ENCODE measurements at regions not wholly inside any gene's neighbourhood (a gene's known extent, or its start where the extent isn't known, plus 50 kb on each side); places are given as distances from the start of the nearest gene placed in this dataset.

GRCh38 chr1:4016351-4017130 lies 116.5 kb upstream of the C1orf174 start:
- DNase-seq (ENCODE audit: low read depth in 2 of 2): no peak

GRCh38 chr1:4017636-4018365 lies 117.7 kb upstream of the C1orf174 start:
- no peak for DNase-seq (ENCODE audit: low read depth in 2 of 2)

- no peak for DNase-seq (ENCODE audit: low read depth in 2 of 2)
These were observed 118.5 kb upstream of the C1orf174 start for GRCh38 chr1:4018466-4019146.

GRCh38 chr1:4019147-4019521 lies 119.1 kb upstream of the C1orf174 start:
- no peak for DNase-seq (ENCODE audit: low read depth in 2 of 2)

GRCh38 chr1:4019606-4020331 lies 119.7 kb upstream of the C1orf174 start:
- DNase-seq (ENCODE audit: low read depth in 2 of 2): no peak

GRCh38 chr1:4020449-4020848 lies 120.4 kb upstream of the C1orf174 start:
- no peak for DNase-seq (ENCODE audit: low read depth in 2 of 2)

- no peak for DNase-seq (ENCODE audit: low read depth in 2 of 2)
These were observed 121.3 kb upstream of the C1orf174 start for GRCh38 chr1:4021136-4021973.

- DNase-seq (ENCODE audit: low read depth in 2 of 2): no peak
These were observed 121.8 kb upstream of the C1orf174 start for GRCh38 chr1:4021974-4022268.

GRCh38 chr1:4022715-4023114 lies 122.6 kb upstream of the C1orf174 start:
- DNase-seq (ENCODE audit: low read depth in 2 of 2): no peak

- no peak for DNase-seq (ENCODE audit: low read depth in 2 of 2)
These were observed 123.6 kb upstream of the C1orf174 start for GRCh38 chr1:4023678-4024077.

GRCh38 chr1:4024811-4025210 lies 124.7 kb upstream of the C1orf174 start:
- DNase-seq (ENCODE audit: low read depth in 2 of 2): no peak

GRCh38 chr1:4025752-4026151 lies 125.7 kb upstream of the C1orf174 start:
- no peak for DNase-seq (ENCODE audit: low read depth in 2 of 2)

- DNase-seq (ENCODE audit: low read depth in 2 of 2): no peak
These were observed 126.9 kb upstream of the C1orf174 start for GRCh38 chr1:4027008-4027407.

GRCh38 chr1:4027492-4028138 lies 127.5 kb upstream of the C1orf174 start:
- no peak for DNase-seq (ENCODE audit: low read depth in 2 of 2)

GRCh38 chr1:4028139-4028501 lies 128.0 kb upstream of the C1orf174 start:
- DNase-seq (ENCODE audit: low read depth in 2 of 2): no peak

- DNase-seq (ENCODE audit: low read depth in 2 of 2): no peak
These were observed 129.3 kb upstream of the C1orf174 start for GRCh38 chr1:4029376-4029775.

GRCh38 chr1:4032571-4032970 lies 132.5 kb upstream of the C1orf174 start:
- no peak for DNase-seq (ENCODE audit: low read depth in 2 of 2)

GRCh38 chr1:4033129-4033676 lies 133.1 kb upstream of the C1orf174 start:
- no peak for DNase-seq (ENCODE audit: low read depth in 2 of 2)

GRCh38 chr1:4033713-4034112 lies 133.6 kb upstream of the C1orf174 start:
- DNase-seq (ENCODE audit: low read depth in 2 of 2): no peak

- no peak for DNase-seq (ENCODE audit: low read depth in 2 of 2)
These were observed 134.3 kb upstream of the C1orf174 start for GRCh38 chr1:4034318-4034887.
